B cell (primary cell): ENCODE measurements at regions not wholly inside any gene's neighbourhood (a gene's known extent, or its start where the extent isn't known, plus 50 kb on each side); places are given as distances from the start of the nearest gene placed in this dataset.

Experiments used
- ATAC-seq: fragments of 200-7000 bp; cut with Tn5 transposase; one replicate; pipeline ENCODE4 v1.10.0; 2021; ENCODE audit warnings: low read depth, mild to moderate bottlenecking, moderate number of reproducible peaks, moderate library complexity
- CTCF ChIA-PET: fragments of 350-600 bp; sonication (Branson Sonifier 250); formaldehyde crosslinking; loops from one replicate; lab custom pipeline; 2021; ENCODE audit warnings: antibody characterized with exemption, inconsistent platforms; lab: Charles Lee
- POLR2A ChIA-PET: fragments of 350-600 bp; sonication (Branson Sonifier 250); formaldehyde crosslinking; loops from one replicate; lab custom pipeline; 2021; ENCODE audit warnings: antibody characterized with exemption; lab: Charles Lee
- DNase-seq: peaks from one replicate; pipeline ENCODE4 v3.0.0; 2013
- H2AFZ ChIP-seq: 2 replicates; pipeline ENCODE4 v1.6.1; 2012; ENCODE audit warnings: mild to moderate bottlenecking, low read depth, low read length; ENCODE audit not compliant: insufficient read depth, poor library complexity, severe bottlenecking
- H3K27ac ChIP-seq, 2 donors: 1 replicate in 1 of 2; 2 replicates in 1 of 2; pipeline ENCODE4 v1.5.1; 2012 to 2013; ENCODE audit warnings: low read length in 2 of 2, mild to moderate bottlenecking in 2 of 2, moderate library complexity in 1 of 2
- H3K27me3 ChIP-seq, 4 experiments: fragments of 200-600 bp in 1 of 4; sonication (generic) in 1 of 4; replicated peaks in 1 of 4; 1 replicate in 2 of 4; 2 replicates in 2 of 4; pipeline versions ENCODE4 v1.6.1 to v1.7.0; 2013 to 2016; ENCODE audit warnings: low read length in 3 of 4, mild to moderate bottlenecking in 2 of 4, mixed read lengths in 1 of 4, moderate library complexity in 1 of 4; ENCODE audit not compliant: insufficient read depth in 4 of 4, control insufficient read depth in 3 of 4; ENCODE audit errors: control extremely low read depth in 1 of 4
- H3K36me3 ChIP-seq, 2 experiments: replicated peaks in 1 of 2; 1 replicate in 1 of 2; 2 replicates in 1 of 2; pipeline versions ENCODE4 v1.6.1 to v1.7.1; 2013; ENCODE audit warnings: low read length in 1 of 2; ENCODE audit not compliant: insufficient read depth in 2 of 2, control insufficient read depth in 1 of 2; ENCODE audit errors: control extremely low read depth in 1 of 2, extremely low read depth in 1 of 2
- H3K4me1 ChIP-seq, 2 donors: fragments of 200-600 bp in 1 of 2; sonication (generic) in 1 of 2; 1 replicate in 1 of 2; 2 replicates in 1 of 2; pipeline versions ENCODE4 v1.5.1 to v1.6.1; 2013 to 2017; ENCODE audit warnings: low read length in 2 of 2; ENCODE audit not compliant: control insufficient read depth in 2 of 2, insufficient read depth in 2 of 2
- H3K4me2 ChIP-seq: replicated peaks from 2 replicates; pipeline ENCODE3; 2012; ENCODE audit warnings: mild to moderate bottlenecking, low read depth, low read length; ENCODE audit not compliant: poor library complexity, severe bottlenecking
- H3K4me3 ChIP-seq, 5 experiments: fragments of 200-600 bp in 1 of 5; sonication (generic) in 1 of 5; 1 replicate in 3 of 5; 2 replicates in 2 of 5; pipeline versions ENCODE4 v1.5.1 to v1.7.0; 2011 to 2016; ENCODE audit warnings: low read length in 4 of 5, mild to moderate bottlenecking in 4 of 5, low read depth in 2 of 5, control low read depth in 1 of 5, moderate library complexity in 1 of 5; ENCODE audit not compliant: insufficient read depth in 1 of 5; ENCODE audit errors: control extremely low read depth in 1 of 5, extremely low read depth in 1 of 5
- H3K79me2 ChIP-seq: fragments of 200-600 bp; sonication (generic); one replicate; pipeline ENCODE4 v1.6.0; 2016; ENCODE audit warnings: low read length; ENCODE audit not compliant: control insufficient read depth, insufficient read depth
- H3K9ac ChIP-seq: fragments of 200-600 bp; sonication (generic); 2 replicates; pipeline ENCODE4 v1.6.1; 2017; ENCODE audit warnings: mild to moderate bottlenecking, low read length, moderate library complexity
- H3K9me3 ChIP-seq, 3 donors: one replicate each; pipeline versions ENCODE4 v1.6.1 to v1.7.1; 2013; ENCODE audit warnings: low read length in 2 of 3; ENCODE audit not compliant: control insufficient read depth in 2 of 3, insufficient read depth in 1 of 3; ENCODE audit errors: control extremely low read depth in 1 of 3
- H4K20me1 ChIP-seq: 2 replicates; pipeline ENCODE4 v1.6.0; 2012; ENCODE audit warnings: mild to moderate bottlenecking, low read length; ENCODE audit not compliant: insufficient read depth, control insufficient read depth, poor library complexity, severe bottlenecking
- H3K27ac Mint-ChIP-seq: one replicate; pipeline ENCODE4 v1.8.0; 2021; ENCODE audit warnings: mixed read lengths
- H3K27me3 Mint-ChIP-seq: one replicate; pipeline ENCODE4 v1.8.0; 2021; ENCODE audit warnings: mixed read lengths
- H3K4me1 Mint-ChIP-seq: one replicate; pipeline ENCODE4 v1.8.0; 2021; ENCODE audit warnings: mixed read lengths
- H3K4me3 Mint-ChIP-seq: one replicate; pipeline ENCODE4 v1.8.0; 2021; ENCODE audit warnings: mixed read lengths
- H3K9me3 Mint-ChIP-seq: one replicate; pipeline ENCODE4 v1.8.0; 2022; ENCODE audit warnings: mixed read lengths; ENCODE audit not compliant: insufficient read depth
- CTCF ChIP-seq: fragments of 200-600 bp; IDR thresholded peaks from one replicate; pipeline ENCODE4 v1.8.0; 2022; ENCODE audit warnings: antibody characterized with exemption, mild to moderate bottlenecking
- EZH2 ChIP-seq: IDR thresholded peaks from 2 replicates; pipeline ENCODE4 v1.6.1; 2012; ENCODE audit warnings: borderline replicate concordance, low read depth, mild to moderate bottlenecking, moderate library complexity, low read length; ENCODE audit not compliant: insufficient read depth, poor library complexity, severe bottlenecking
- WGBS: methylation state at CpG from one replicate; pipeline ENCODE4 v1.1.5; 2013; ENCODE audit warnings: missing lambda C conversion rate; ENCODE audit not compliant: insufficient coverage; 5-methylcytosine and 5-hydroxymethylcytosine counted together
- intact Hi-C: fragments of 100-400 bp; cut with micrococcal nuclease; formaldehyde crosslinking; loops from one replicate; pipeline ENCODE4 v1.10.0; 2022

GRCh38 chr15:85306946-85307686 lies 73.3 kb upstream of the AKAP13 start:
- Mint-ChIP-seq H3K4me3 (no peak overlapping the region), H3K27ac (peak overlapping the region; percentile 63), H3K9me3 (peaks cover 3% of the 10 kb centered on the region), H3K27me3 (no peaks in the 10 kb centered on the region), H3K4me1 (peaks cover 56% of the 10 kb centered on the region)
- TF ChIP-seq CTCF (no peak), EZH2 (no peak)
- ChIA-PET POLR2A (no interaction called here), CTCF (interaction anchor here (1.3 to 3.0 kb wide), 5 partner anchors 9 to 107 kb away, joined by 4 to 11 read pairs (median 6); no protein-coding TSS in a partner anchor)
- H3K79me2 ChIP-seq = peaks cover 5% of the 10 kb centered on the region
- intact Hi-C loops = no loop called here
- DNase-seq = no peak
- 77% methylated on average over 4 of the region's 5 CpGs for WGBS
- peaks cover 0 to 16% (median 3%) of the 10 kb centered on the region in 3 donors for H3K9me3 ChIP-seq
- H4K20me1 ChIP-seq = no peaks in the 10 kb centered on the region
- no peak overlapping the region for H3K4me2 ChIP-seq
- no peak overlapping the region for H2AFZ ChIP-seq
- no peak overlapping the region for H3K4me3 ChIP-seq
- ATAC-seq = peak; percentile 14
- H3K27me3 ChIP-seq = no peaks in the 10 kb centered on the region
- no peaks in the 10 kb centered on the region for H3K36me3 ChIP-seq
- no peak overlapping the region for H3K9ac ChIP-seq
- H3K4me1 ChIP-seq = peaks cover 26 to 39% of the 10 kb centered on the region in 2 donors
- no peak overlapping the region for H3K27ac ChIP-seq

GRCh38 chr15:85307687-85308045 lies 72.7 kb upstream of the AKAP13 start:
- H3K27me3 Mint-ChIP-seq = no peaks in the 10 kb centered on the region
- Histone ChIP-seq H2AFZ (no peak overlapping the region), H3K4me1 (peaks cover 30 to 44% of the 10 kb centered on the region in 2 donors), H3K4me2 (no peak overlapping the region), H3K9ac (no peak overlapping the region), H3K4me3 (no peak overlapping the region), H3K27me3 (no peaks in the 10 kb centered on the region), H3K36me3 (no peaks in the 10 kb centered on the region), H3K9me3 (peaks cover 0 to 16% (median 3%) of the 10 kb centered on the region in 3 donors), H4K20me1 (no peaks in the 10 kb centered on the region), H3K27ac (no peak overlapping the region), H3K79me2 (peaks cover 5% of the 10 kb centered on the region)
- no CpG with 5 or more reads among the region's 2 CpGs for WGBS
- POLR2A ChIA-PET = no interaction called here
- intact Hi-C loops = no loop called here
- TF ChIP-seq CTCF (no peak), EZH2 (no peak)
- CTCF ChIA-PET = interaction anchor here (1.5 to 3.0 kb wide), 5 partner anchors 8 to 107 kb away, joined by 4 to 11 read pairs (median 6); no protein-coding TSS in a partner anchor
- H3K4me1 Mint-ChIP-seq = peaks cover 58% of the 10 kb centered on the region
- H3K9me3 Mint-ChIP-seq = peaks cover 3% of the 10 kb centered on the region
- DNase-seq (no peak), ATAC-seq (no peak)
- H3K27ac Mint-ChIP-seq = peak overlapping the region; percentile 63
- no peak overlapping the region for H3K4me3 Mint-ChIP-seq
